H9 (cell line): ENCODE measurements at regions not wholly inside any gene's neighbourhood (a gene's known extent, or its start where the extent isn't known, plus 50 kb on each side); places are given as distances from the start of the nearest gene placed in this dataset.

Source experiments
- DNase-seq: peaks from one replicate; pipeline ENCODE4 v3.0.0-alpha.2; 2017
- H2AFZ ChIP-seq: one replicate; pipeline ENCODE4 v1.6.1; 2013; ENCODE audit warnings: mild to moderate bottlenecking, low read length, control low read depth, moderate library complexity
- H2AK5ac ChIP-seq: 2 replicates; pipeline ENCODE4 v1.6.1; 2013; ENCODE audit warnings: low read length, control low read depth, mixed read lengths; ENCODE audit not compliant: insufficient read length
- H2BK120ac ChIP-seq: one replicate; pipeline ENCODE4 v1.6.1; 2013; ENCODE audit warnings: low read depth, mild to moderate bottlenecking, low read length, control low read depth, inconsistent platforms; ENCODE audit not compliant: poor library complexity, severe bottlenecking
- H2BK12ac ChIP-seq: 2 replicates; pipeline ENCODE4 v1.6.1; 2013; ENCODE audit warnings: low read length, control low read depth, mixed read lengths, low read depth; ENCODE audit not compliant: insufficient read length
- H2BK15ac ChIP-seq: 2 replicates; pipeline ENCODE4 v1.6.1; 2013; ENCODE audit warnings: low read depth, low read length, control low read depth
- H2BK20ac ChIP-seq: one replicate; pipeline ENCODE4 v1.6.1; 2013; ENCODE audit warnings: low read depth, mild to moderate bottlenecking, low read length, control low read depth, inconsistent platforms; ENCODE audit not compliant: poor library complexity, severe bottlenecking
- H2BK5ac ChIP-seq: 2 replicates; pipeline ENCODE4 v1.6.1; 2013; ENCODE audit warnings: low read length, control low read depth, mixed read lengths; ENCODE audit not compliant: insufficient read length
- H3K14ac ChIP-seq: 2 replicates; pipeline ENCODE4 v1.6.1; 2013; ENCODE audit warnings: low read length, control low read depth; ENCODE audit not compliant: insufficient read depth
- H3K18ac ChIP-seq: 2 replicates; pipeline ENCODE4 v1.6.1; 2013; ENCODE audit warnings: low read depth, mild to moderate bottlenecking, mixed read lengths, low read length, control low read depth; ENCODE audit not compliant: insufficient read length
- H3K23ac ChIP-seq: 2 replicates; pipeline ENCODE4 v1.6.1; 2013; ENCODE audit warnings: low read length, control low read depth, mixed read lengths, low read depth; ENCODE audit not compliant: insufficient read length
- H3K23me2 ChIP-seq: 2 replicates; pipeline ENCODE4 v1.6.1; 2013; ENCODE audit warnings: low read depth, mild to moderate bottlenecking, mixed read lengths, low read length, control low read depth; ENCODE audit not compliant: insufficient read length, poor library complexity, severe bottlenecking
- H3K27ac ChIP-seq: 2 replicates; pipeline ENCODE4 v1.5.1; 2013; ENCODE audit warnings: low read length, control low read depth, mixed read lengths, low read depth; ENCODE audit not compliant: insufficient read length
- H3K27me3 ChIP-seq: 2 replicates; pipeline ENCODE4 v1.6.1; 2013; ENCODE audit warnings: low read length, control low read depth, inconsistent platforms; ENCODE audit not compliant: insufficient read depth
- H3K4ac ChIP-seq: 2 replicates; pipeline ENCODE4 v1.6.1; 2013; ENCODE audit warnings: low read depth, mild to moderate bottlenecking, control low read depth, inconsistent platforms, low read length, moderate library complexity
- H3K4me1 ChIP-seq: 2 replicates; pipeline ENCODE4 v1.6.1; 2013; ENCODE audit warnings: low read length, control low read depth, inconsistent platforms; ENCODE audit not compliant: insufficient read depth
- H3K4me2 ChIP-seq: 2 replicates; pipeline ENCODE4 v1.6.1; 2013; ENCODE audit warnings: low read length, control low read depth, mixed read lengths; ENCODE audit not compliant: insufficient read length, insufficient read depth
- H3K56ac ChIP-seq: 2 replicates; pipeline ENCODE4 v1.6.1; 2013; ENCODE audit warnings: low read depth, mild to moderate bottlenecking, mixed read lengths, low read length, control low read depth; ENCODE audit not compliant: insufficient read length
- H3K79me1 ChIP-seq: 2 replicates; pipeline ENCODE4 v1.6.1; 2013; ENCODE audit warnings: low read depth, mild to moderate bottlenecking, moderate library complexity, low read length, control low read depth, inconsistent platforms; ENCODE audit not compliant: insufficient read depth, poor library complexity, severe bottlenecking
- H3K79me2 ChIP-seq: 2 replicates; pipeline ENCODE4 v1.6.1; 2013; ENCODE audit warnings: low read length, control low read depth, inconsistent platforms; ENCODE audit not compliant: insufficient read depth
- H3K9ac ChIP-seq: 2 replicates; pipeline ENCODE4 v1.6.1; 2013; ENCODE audit warnings: low read length, control low read depth, mixed read lengths; ENCODE audit not compliant: insufficient read length; ENCODE audit errors: extremely low read depth
- H3K9me3 ChIP-seq: one replicate; pipeline ENCODE4 v1.6.1; 2013; ENCODE audit warnings: low read depth, low read length, inconsistent platforms; ENCODE audit not compliant: control insufficient read depth
- H3T11ph ChIP-seq: one replicate; pipeline ENCODE4 v1.6.1; 2013; ENCODE audit warnings: mild to moderate bottlenecking, low read length, control low read depth, inconsistent platforms
- H4K20me1 ChIP-seq: one replicate; pipeline ENCODE4 v1.6.1; 2013; ENCODE audit not compliant: control insufficient read depth, insufficient read length, insufficient read depth
- H4K5ac ChIP-seq: 2 replicates; pipeline ENCODE4 v1.6.1; 2013; ENCODE audit warnings: low read depth, mild to moderate bottlenecking, mixed read lengths, low read length, control low read depth; ENCODE audit not compliant: insufficient read length
- H4K8ac ChIP-seq: replicated peaks from 2 replicates; pipeline ENCODE4 v1.6.1; 2013; ENCODE audit warnings: low read length, control low read depth, mixed read lengths, low read depth; ENCODE audit not compliant: insufficient read length
- H4K91ac ChIP-seq: 2 replicates; pipeline ENCODE4 v1.6.1; 2013; ENCODE audit warnings: low read depth, mild to moderate bottlenecking, moderate library complexity, mixed read lengths, low read length, control low read depth; ENCODE audit not compliant: insufficient read length
- H3K27ac Mint-ChIP-seq, 3 experiments: 2 replicates in 2 of 3; 3 replicates in 1 of 3; pipeline ENCODE4 v1.8.0; 2020 to 2021; ENCODE audit warnings: mixed read lengths in 3 of 3, mild to moderate bottlenecking in 1 of 3, moderate library complexity in 1 of 3
- H3K27me3 Mint-ChIP-seq: 2 replicates; pipeline ENCODE4 v1.8.0; 2021; ENCODE audit warnings: low read depth, mild to moderate bottlenecking, moderate library complexity, mixed read lengths
- H3K36me3 Mint-ChIP-seq, 3 experiments: 2 replicates in 2 of 3; 3 replicates in 1 of 3; pipeline ENCODE4 v1.8.0; 2020 to 2021; ENCODE audit warnings: low read depth in 3 of 3, mixed read lengths in 3 of 3; ENCODE audit not compliant: insufficient read depth in 1 of 3
- H3K4me1 Mint-ChIP-seq, 2 experiments: 2 replicates each; pipeline ENCODE4 v1.8.0; 2020; ENCODE audit warnings: mixed read lengths in 2 of 2
- H3K4me3 Mint-ChIP-seq, 2 experiments: 2 replicates in 1 of 2; 3 replicates in 1 of 2; pipeline ENCODE4 v1.8.0; 2020 to 2021; ENCODE audit warnings: mild to moderate bottlenecking in 2 of 2, mixed read lengths in 2 of 2, moderate library complexity in 1 of 2
- H3K9me3 Mint-ChIP-seq, 2 experiments: 2 replicates in 1 of 2; 3 replicates in 1 of 2; pipeline ENCODE4 v1.8.0; 2020; ENCODE audit warnings: mild to moderate bottlenecking in 2 of 2, mixed read lengths in 2 of 2, moderate library complexity in 1 of 2
- CTCF ChIP-seq: fragments of 200-600 bp; sonication (generic); conservative IDR thresholded peaks from 3 replicates; pipeline ENCODE4 v1.8.0; 2021; ENCODE audit warnings: antibody characterized with exemption, mild to moderate bottlenecking
- WGBS: extraction: QIAGEN DNeasy Blood & Tissue Kit; methylation state at CpG from one replicate; pipeline ENCODE4 v1.1.7; 2013; ENCODE audit warnings: missing lambda C conversion rate, low lambda C conversion rate, mixed read lengths; ENCODE audit not compliant: insufficient read length; ENCODE audit errors: extremely low coverage; 5-methylcytosine and 5-hydroxymethylcytosine counted together

- no peak overlapping the region for H2BK5ac ChIP-seq
- H3K56ac ChIP-seq: no peak overlapping the region
- Mint-ChIP-seq H3K27ac (no peak overlapping the region), H3K4me1 (peaks cover 9 to 13% of the 10 kb centered on the region in 2 experiments), H3K4me3 (no peak overlapping the region), H3K9me3 (peaks cover 0 to 5% of the 10 kb centered on the region in 2 experiments; a peak in 2 of 5 replicates), H3K27me3 (no peaks in the 10 kb centered on the region; the same call in 1 of the 2 replicates), H3K36me3 (peaks cover 0 to 8% (median 2%) of the 10 kb centered on the region in 3 experiments; a peak in 4 of 7 replicates)
- no peak overlapping the region for H3K9ac ChIP-seq
- H2AFZ ChIP-seq: no peak overlapping the region
- H3K27me3 ChIP-seq: no peaks in the 10 kb centered on the region
- no peak overlapping the region for H4K91ac ChIP-seq
- no peaks in the 10 kb centered on the region for H3K23me2 ChIP-seq
- H3T11ph ChIP-seq: no peak overlapping the region
- no peaks in the 10 kb centered on the region for H3K4me1 ChIP-seq
- H3K23ac ChIP-seq: no peak overlapping the region
- H2BK20ac ChIP-seq: no peak overlapping the region
- no peak overlapping the region for H2BK120ac ChIP-seq
- no peaks in the 10 kb centered on the region for H3K9me3 ChIP-seq
- H3K18ac ChIP-seq: no peak overlapping the region
- H3K14ac ChIP-seq: no peak overlapping the region
- no peak overlapping the region for H3K27ac ChIP-seq
- no peak overlapping the region for H2BK15ac ChIP-seq
- no peak overlapping the region for H3K4ac ChIP-seq
- no peaks in the 10 kb centered on the region for H4K20me1 ChIP-seq
- WGBS: no CpG with 5 or more reads among the region's 10 CpGs
- no peaks in the 10 kb centered on the region for H3K79me2 ChIP-seq
- no peak overlapping the region for H3K4me2 ChIP-seq
- DNase-seq: no peak
- H4K8ac ChIP-seq: no peak overlapping the region
- no peak overlapping the region for H2BK12ac ChIP-seq
- no peaks in the 10 kb centered on the region for H3K79me1 ChIP-seq
- H2AK5ac ChIP-seq: no peak overlapping the region
- no peak overlapping the region for H4K5ac ChIP-seq
- TF ChIP-seq CTCF: no peak
Observed at GRCh38 chr16:47949276-47949675, 206.5 kb downstream of the ABCC12 start.
